SK-N-SH (cell line): ENCODE measurements at regions not wholly inside any gene's neighbourhood (a gene's known extent, or its start where the extent isn't known, plus 50 kb on each side); places are given as distances from the start of the nearest gene placed in this dataset.

Experiments
- CTCF ChIA-PET: fragments of 300-600, 350-600 bp; formaldehyde crosslinking; extraction: SDS; loops from one replicate; lab custom pipeline; 2021; lab: Yijun Ruan, JAX
- POLR2A ChIA-PET: fragments of 350-600 bp; sonication (Branson Sonifier 250); formaldehyde crosslinking; extraction: SDS; loops from one replicate; lab custom pipeline; 2020; ENCODE audit warnings: antibody characterized with exemption, inconsistent platforms; lab: Yijun Ruan, JAX
- DNase-seq: peaks from one replicate; pipeline ENCODE4 v3.0.0; 2012
- H2AFZ ChIP-seq: fragments of 200-600 bp; sonication (generic); 2 replicates; pipeline ENCODE4 v1.8.1; 2016; ENCODE audit warnings: antibody characterized with exemption, mild to moderate bottlenecking, low read depth
- H3F3A ChIP-seq: fragments of 200-600 bp; sonication (generic); replicated peaks from 2 replicates; pipeline ENCODE3; 2016; ENCODE audit warnings: antibody characterized with exemption, mild to moderate bottlenecking; ENCODE audit not compliant: insufficient read depth
- H3K27ac ChIP-seq, 2 experiments: fragments of 200-500 bp in 1 of 2; fragments of 200-600 bp in 1 of 2; sonication (Bioruptor generic) in 1 of 2; sonication (generic), shearing (Covaris generic) in 1 of 2; 2 replicates each; pipeline versions ENCODE4 v1.5.1 to v1.6.1; 2014 to 2016; ENCODE audit warnings: low read depth in 2 of 2, inconsistent platforms in 1 of 2, low read length in 1 of 2, mild to moderate bottlenecking in 1 of 2, mixed read lengths in 1 of 2
- H3K27me3 ChIP-seq: fragments of 200-600 bp; sonication (generic), shearing (Covaris generic); 2 replicates; pipeline ENCODE4 v1.6.1; 2016; ENCODE audit warnings: mixed run types; ENCODE audit not compliant: insufficient read depth
- H3K36me3 ChIP-seq, 2 experiments: fragments of 200-500 bp in 1 of 2; fragments of 200-600 bp in 1 of 2; sonication (Bioruptor generic) in 1 of 2; sonication (generic) in 1 of 2; replicated peaks in 1 of 2; 2 replicates each; pipeline versions ENCODE3 to v1.5.1; 2014 to 2016; ENCODE audit warnings: low read length in 1 of 2, mild to moderate bottlenecking in 1 of 2; ENCODE audit not compliant: insufficient read depth in 2 of 2, control insufficient read depth in 1 of 2
- H3K4me1 ChIP-seq, 2 experiments: fragments of 200-500 bp in 1 of 2; fragments of 200-600 bp in 1 of 2; sonication (Bioruptor generic) in 1 of 2; sonication (generic), shearing (Covaris generic) in 1 of 2; 2 replicates each; pipeline versions ENCODE4 v1.5.1 to v1.6.1; 2014 to 2016; ENCODE audit warnings: low read depth in 1 of 2, low read length in 1 of 2, mixed run types in 1 of 2; ENCODE audit not compliant: insufficient read depth in 2 of 2, control insufficient read depth in 1 of 2
- H3K4me2 ChIP-seq: fragments of 200-600 bp; sonication (generic), shearing (Covaris generic); 2 replicates; pipeline ENCODE4 v1.6.1; 2017; ENCODE audit warnings: mixed run types
- H3K4me3 ChIP-seq, 2 experiments: fragments of 200-500 bp in 1 of 2; fragments of 200-600 bp in 1 of 2; sonication (Bioruptor generic) in 1 of 2; sonication (generic), shearing (Covaris generic) in 1 of 2; 2 replicates each; pipeline versions ENCODE4 v1.5.1 to v1.8.1; 2014 to 2016; ENCODE audit warnings: low read depth in 2 of 2, inconsistent platforms in 1 of 2, low read length in 1 of 2, mild to moderate bottlenecking in 1 of 2, mixed read lengths in 1 of 2, moderate library complexity in 1 of 2
- H3K79me2 ChIP-seq: fragments of 200-600 bp; sonication (generic); 2 replicates; pipeline ENCODE4 v1.8.1; 2017; ENCODE audit warnings: mild to moderate bottlenecking; ENCODE audit not compliant: insufficient read depth
- H3K9ac ChIP-seq: fragments of 200-600 bp; sonication (generic); 2 replicates; pipeline ENCODE4 v1.6.1; 2017; ENCODE audit warnings: mixed run types
- H3K9me2 ChIP-seq: fragments of 200-600 bp; sonication (generic); 2 replicates; pipeline ENCODE4 v1.6.1; 2017; ENCODE audit warnings: mixed run types
- H3K9me3 ChIP-seq: fragments of 200-600 bp; sonication (generic); 2 replicates; pipeline ENCODE4 v1.6.1; 2017; ENCODE audit warnings: mixed run types, mild to moderate bottlenecking, moderate library complexity
- H4K20me1 ChIP-seq: fragments of 200-600 bp; sonication (generic); 2 replicates; pipeline ENCODE4 v1.6.1; 2017; ENCODE audit warnings: mild to moderate bottlenecking, mixed run types; ENCODE audit not compliant: insufficient read depth
- CHD2 ChIP-seq: fragments of 150-350 bp; IDR thresholded peaks from 2 replicates; pipeline ENCODE4 v1.6.1; 2018; ENCODE audit warnings: low read length; ENCODE audit not compliant: partially characterized antibody
- EZH2phosphoT487 ChIP-seq: fragments of 200-600 bp; sonication (generic); IDR thresholded peaks from 2 replicates; pipeline ENCODE4 v1.6.1; 2017; ENCODE audit warnings: low read depth, mixed run types, mild to moderate bottlenecking, antibody characterized with exemption, moderate library complexity, borderline replicate concordance
- FOXJ3 ChIP-seq: sonication (generic); formaldehyde crosslinking; IDR thresholded peaks from 2 replicates; pipeline ENCODE4 v1.5.1; 2020; ENCODE audit warnings: mild to moderate bottlenecking, missing genetic modification reagents
- JUND ChIP-seq: IDR thresholded peaks from 2 replicates; pipeline ENCODE4 v1.4.0; 2012
- MAX ChIP-seq: IDR thresholded peaks from 2 replicates; pipeline ENCODE4 v1.4.0; 2012; ENCODE audit warnings: low read depth
- MEF2A ChIP-seq: IDR thresholded peaks from 2 replicates; pipeline ENCODE4 v1.4.0; 2012; ENCODE audit warnings: low read depth, borderline replicate concordance
- MXI1 ChIP-seq: IDR thresholded peaks from 2 replicates; pipeline ENCODE4 v1.6.1; 2012; ENCODE audit warnings: mild to moderate bottlenecking, low read depth, low read length, improper control_type of control experiment
- NRF1 ChIP-seq: IDR thresholded peaks from 2 replicates; pipeline ENCODE4 v1.6.1; 2012; ENCODE audit warnings: low read depth, mild to moderate bottlenecking, low read length
- POLR2AphosphoS5 ChIP-seq: IDR thresholded peaks from 2 replicates; pipeline ENCODE4 v1.6.1; 2012; ENCODE audit warnings: low read depth, low read length
- RAD21 ChIP-seq: IDR thresholded peaks from 2 replicates; pipeline ENCODE4 v1.6.1; 2012; ENCODE audit warnings: mild to moderate bottlenecking, low read length
- RCOR1 ChIP-seq: fragments of 150-350 bp; IDR thresholded peaks from 2 replicates; pipeline ENCODE4 v1.6.1; 2017; ENCODE audit warnings: antibody characterized with exemption, low read length
- REST ChIP-seq: IDR thresholded peaks from 2 replicates; pipeline ENCODE4 v1.6.1; 2012; ENCODE audit warnings: mild to moderate bottlenecking, low read depth, low read length, moderate library complexity
- RFX5 ChIP-seq: IDR thresholded peaks from 2 replicates; pipeline ENCODE4 v1.6.1; 2012; ENCODE audit warnings: mild to moderate bottlenecking, improper control_type of control experiment, low read length
- RXRA ChIP-seq: IDR thresholded peaks from 2 replicates; pipeline ENCODE4 v1.4.0; 2012; ENCODE audit warnings: low read depth, mild to moderate bottlenecking, borderline replicate concordance
- SIN3A ChIP-seq: IDR thresholded peaks from 2 replicates; pipeline ENCODE4 v1.6.1; 2012; ENCODE audit warnings: low read depth, mild to moderate bottlenecking, low read length, moderate library complexity, borderline replicate concordance
- YY1 ChIP-seq: IDR thresholded peaks from 2 replicates; pipeline ENCODE4 v1.4.0; 2012; ENCODE audit warnings: low read depth, mild to moderate bottlenecking
- ZBTB33 ChIP-seq: IDR thresholded peaks from 2 replicates; pipeline ENCODE4 v1.4.0; 2012; ENCODE audit warnings: low read depth, borderline replicate concordance
- WGBS: methylation state at CpG from one replicate; pipeline ENCODE4 v1.1.6; 2017; ENCODE audit warnings: low lambda C conversion rate; 5-methylcytosine and 5-hydroxymethylcytosine counted together
- TF ChIP-seq, protein P1 (sequence below): fragments of 200-600 bp; sonication (generic); IDR thresholded peaks from 2 replicates; pipeline ENCODE4 v1.6.1; 2017; ENCODE audit warnings: antibody characterized with exemption, mild to moderate bottlenecking, moderate library complexity

DNA sequence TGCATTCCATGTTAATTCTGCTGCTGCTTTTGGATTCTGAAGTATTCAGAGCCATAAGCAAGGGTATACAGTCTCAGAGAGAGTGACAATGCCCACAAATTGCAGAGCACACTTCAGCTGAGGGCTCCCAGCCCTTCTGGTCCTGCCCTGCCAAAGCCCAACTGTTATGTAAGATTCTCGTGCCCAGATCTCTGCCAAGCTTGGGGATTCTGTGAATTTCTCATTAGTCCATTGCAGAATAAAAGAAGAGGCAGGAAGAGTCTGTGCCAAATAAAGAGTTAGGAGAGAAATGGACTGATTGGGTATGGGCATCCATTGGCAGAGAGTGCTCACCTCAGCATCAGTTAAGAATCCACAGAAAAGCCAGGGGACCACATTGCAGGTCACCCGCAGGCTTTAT lies 112.0 kb upstream of the PNPT1 start:
- DNase-seq: no peak

GRCh38 chr2:55804535-55804934 lies 110.9 kb upstream of the PNPT1 start:
- Histone ChIP-seq H3K79me2 (no peaks in the 10 kb centered on the region), H3K4me1 (no peaks in the 10 kb centered on the region), H3F3A (no peaks in the 10 kb centered on the region), H3K27ac (no peak overlapping the region), H2AFZ (peak overlapping the region; percentile 64; the same call in 1 of the 2 replicates)
- POLR2A ChIA-PET: no interaction called here
- TF ChIP-seq RCOR1 (no peak), REST (no peak), CHD2 (no peak), SIN3A (no peak), YY1 (no peak), MAX (no peak), NRF1 (no peak), FOXJ3 (CRISPR knock-in tag) (no peak), EZH2phosphoT487 (no peak), RFX5 (no peak)
- TF ChIP-seq, all 33 proteins: peak for 0
- Histone ChIP-seq H3K4me3 (no peak overlapping the region), H3K36me3 (no peaks in the 10 kb centered on the region), H3K9ac (no peak overlapping the region), H3K4me2 (no peak overlapping the region), H3K27me3 (no peaks in the 10 kb centered on the region), H4K20me1 (no peaks in the 10 kb centered on the region), H3K9me3 (no peaks in the 10 kb centered on the region), H3K9me2 (no peaks in the 10 kb centered on the region)
- DNase-seq: no peak
- 35% methylated on average over 6 of the region's 6 CpGs for WGBS
- CTCF ChIA-PET: no interaction called here

More for the DNA sequence above, 112.0 kb upstream of the PNPT1 start:
- TF ChIP-seq RXRA: no peak
- no peak for TF ChIP-seq FOXJ3 (CRISPR knock-in tag)
- TF ChIP-seq EZH2phosphoT487: no peak
- no peak for TF ChIP-seq RAD21
- no peak for TF ChIP-seq JUND
- no peak for TF ChIP-seq MXI1
- TF ChIP-seq POLR2AphosphoS5: no peak
- no peak for TF ChIP-seq CHD2
- TF ChIP-seq MEF2A: no peak
- TF ChIP-seq, protein P1, sequence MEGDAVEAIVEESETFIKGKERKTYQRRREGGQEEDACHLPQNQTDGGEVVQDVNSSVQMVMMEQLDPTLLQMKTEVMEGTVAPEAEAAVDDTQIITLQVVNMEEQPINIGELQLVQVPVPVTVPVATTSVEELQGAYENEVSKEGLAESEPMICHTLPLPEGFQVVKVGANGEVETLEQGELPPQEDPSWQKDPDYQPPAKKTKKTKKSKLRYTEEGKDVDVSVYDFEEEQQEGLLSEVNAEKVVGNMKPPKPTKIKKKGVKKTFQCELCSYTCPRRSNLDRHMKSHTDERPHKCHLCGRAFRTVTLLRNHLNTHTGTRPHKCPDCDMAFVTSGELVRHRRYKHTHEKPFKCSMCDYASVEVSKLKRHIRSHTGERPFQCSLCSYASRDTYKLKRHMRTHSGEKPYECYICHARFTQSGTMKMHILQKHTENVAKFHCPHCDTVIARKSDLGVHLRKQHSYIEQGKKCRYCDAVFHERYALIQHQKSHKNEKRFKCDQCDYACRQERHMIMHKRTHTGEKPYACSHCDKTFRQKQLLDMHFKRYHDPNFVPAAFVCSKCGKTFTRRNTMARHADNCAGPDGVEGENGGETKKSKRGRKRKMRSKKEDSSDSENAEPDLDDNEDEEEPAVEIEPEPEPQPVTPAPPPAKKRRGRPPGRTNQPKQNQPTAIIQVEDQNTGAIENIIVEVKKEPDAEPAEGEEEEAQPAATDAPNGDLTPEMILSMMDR: no peak
- TF ChIP-seq ZBTB33: no peak
- H3K79me2 ChIP-seq: no peaks in the 10 kb centered on the region
- no peaks in the 10 kb centered on the region for H3K4me1 ChIP-seq
- H3K27ac ChIP-seq: no peak overlapping the region
- POLR2A ChIA-PET: no interaction called here
- no peak overlapping the region for H3K4me2 ChIP-seq
- H4K20me1 ChIP-seq: no peaks in the 10 kb centered on the region
- H3K36me3 ChIP-seq: no peaks in the 10 kb centered on the region
- H3K9me3 ChIP-seq: no peaks in the 10 kb centered on the region
- 61% methylated on average over 2 of the region's 2 CpGs for WGBS
- CTCF ChIA-PET: no interaction called here
- no peaks in the 10 kb centered on the region for H3K27me3 ChIP-seq
- no peak overlapping the region; the same call in 1 of the 2 replicates for H2AFZ ChIP-seq
- no peak overlapping the region for H3K4me3 ChIP-seq
- H3K9me2 ChIP-seq: no peaks in the 10 kb centered on the region
- H3K9ac ChIP-seq: no peak overlapping the region
- no peaks in the 10 kb centered on the region for H3F3A ChIP-seq
